GM12872 (cell line): ENCODE measurements at regions not wholly inside any gene's neighbourhood (a gene's known extent, or its start where the extent isn't known, plus 50 kb on each side); places are given as distances from the start of the nearest gene placed in this dataset.

Experiments used
- CTCF ChIP-seq: IDR thresholded peaks from 3 replicates; pipeline ENCODE4 v1.5.1; 2011; ENCODE audit warnings: low read depth, mild to moderate bottlenecking, low read length, moderate library complexity; ENCODE audit not compliant: insufficient read depth

DNA sequence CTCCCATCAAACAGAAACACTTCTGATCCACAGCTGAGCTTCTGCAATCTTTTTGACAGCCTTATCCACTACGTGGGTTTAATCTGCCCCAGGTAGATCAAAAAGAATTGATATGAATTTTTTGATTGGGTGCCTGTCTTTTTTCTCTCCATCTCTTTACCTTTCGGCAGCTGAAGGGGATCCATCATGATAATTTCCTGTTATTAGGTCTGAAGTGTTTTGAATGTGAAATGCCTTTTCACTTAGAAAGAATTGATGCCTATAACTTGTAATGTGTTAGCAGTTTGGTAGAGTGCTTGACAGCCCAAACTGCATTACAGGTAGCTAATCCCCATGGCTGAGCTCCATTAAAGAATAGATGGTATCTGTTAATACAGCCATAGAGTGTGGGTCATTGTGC, 745.4 kb downstream of the TLR4 start:
- TF ChIP-seq CTCF = no peak

DNA sequence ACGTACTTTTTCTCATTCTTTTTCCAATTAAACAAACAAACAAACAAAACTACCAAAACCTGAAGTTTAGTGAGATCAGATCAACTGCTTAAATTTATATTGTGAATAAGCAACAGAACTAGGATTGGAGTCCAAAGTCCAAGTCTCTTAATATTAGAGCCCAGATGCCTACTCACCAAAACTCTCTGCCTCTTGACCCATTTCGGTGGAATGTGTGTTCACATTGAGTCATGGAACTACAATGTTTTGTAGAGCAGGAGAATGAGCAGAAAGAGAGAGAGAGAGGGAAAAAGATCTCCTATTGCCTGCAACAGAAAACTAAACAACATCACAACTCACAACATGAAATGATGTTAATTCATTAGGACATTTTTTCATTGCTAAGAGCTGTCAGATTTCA, 751.1 kb downstream of the TLR4 start:
- no peak for TF ChIP-seq CTCF

DNA sequence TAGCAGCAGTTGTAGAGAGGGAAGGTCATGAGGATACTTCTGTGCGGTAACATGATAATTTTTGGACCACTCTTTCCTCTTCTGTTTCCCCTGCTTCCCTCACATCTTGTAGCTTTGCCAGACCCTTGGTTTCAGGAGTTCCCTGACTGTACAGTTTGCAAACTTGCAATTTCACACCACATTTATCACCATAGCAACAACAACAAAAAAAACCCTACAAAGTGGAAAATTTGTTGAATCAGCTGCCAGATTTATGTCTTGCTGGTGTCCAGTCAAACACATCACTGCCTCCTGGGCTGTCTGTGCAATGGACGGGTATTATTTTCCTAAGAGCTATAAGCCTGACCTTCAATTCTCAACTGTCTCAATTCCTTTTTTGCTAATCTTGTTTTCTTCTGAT, 751.6 kb downstream of the TLR4 start:
- no peak for TF ChIP-seq CTCF

DNA sequence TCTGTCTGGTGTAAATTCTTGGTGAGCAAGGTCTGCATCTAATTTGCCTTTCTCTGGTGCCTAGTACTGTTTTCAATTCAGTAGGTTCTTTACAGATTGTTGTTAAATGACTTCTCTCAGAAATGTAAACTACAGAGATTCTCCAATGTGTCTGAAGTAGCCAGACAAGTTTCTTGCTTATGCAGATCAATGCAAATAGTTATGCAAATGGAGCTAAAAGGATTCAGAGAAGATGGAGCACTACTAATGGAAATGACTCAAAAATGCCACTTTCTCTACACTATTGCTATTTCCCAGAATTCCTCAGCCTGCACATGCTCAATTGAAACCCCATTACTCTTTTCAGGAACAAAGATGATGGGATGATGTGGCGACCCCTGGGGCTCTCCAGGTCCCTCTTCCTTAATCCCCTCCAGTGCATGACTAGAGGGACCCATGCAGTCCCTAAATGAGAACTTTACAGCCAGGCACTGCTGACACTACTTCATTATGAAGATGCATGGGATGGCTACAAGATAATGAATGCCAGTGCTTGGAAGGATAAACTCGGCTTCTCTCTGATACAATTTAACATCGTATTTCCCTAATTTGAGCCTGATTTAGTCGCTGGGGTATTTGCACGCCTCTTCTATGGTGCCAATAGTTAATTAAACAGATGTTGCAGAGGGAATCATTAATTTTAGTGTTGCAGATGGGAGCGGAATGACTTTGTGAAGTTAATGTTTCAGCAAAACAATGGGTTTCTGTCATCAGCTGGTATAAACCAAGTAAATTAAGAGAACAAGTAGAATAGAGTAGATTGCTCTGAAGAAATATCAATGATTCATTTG, 753.2 kb downstream of the TLR4 start:
- no peak for TF ChIP-seq CTCF

- no peak for TF ChIP-seq CTCF
Measured at GRCh38 chr9:118459913-118460312, 755.7 kb downstream of the TLR4 start.

GRCh38 chr9:118463419-118463818, 759.2 kb downstream of the TLR4 start:
- no peak for TF ChIP-seq CTCF

GRCh38 chr9:118473521-118473920, 769.3 kb downstream of the TLR4 start:
- TF ChIP-seq CTCF = no peak
